H9 (cell line): ENCODE measurements at regions not wholly inside any gene's neighbourhood (a gene's known extent, or its start where the extent isn't known, plus 50 kb on each side); places are given as distances from the start of the nearest gene placed in this dataset.

Source experiments
- DNase-seq: peaks from one replicate; pipeline ENCODE4 v3.0.0-alpha.2; 2017
- H2AFZ ChIP-seq: one replicate; pipeline ENCODE4 v1.6.1; 2013; ENCODE audit warnings: mild to moderate bottlenecking, low read length, control low read depth, moderate library complexity
- H2AK5ac ChIP-seq: 2 replicates; pipeline ENCODE4 v1.6.1; 2013; ENCODE audit warnings: low read length, control low read depth, mixed read lengths; ENCODE audit not compliant: insufficient read length
- H2BK120ac ChIP-seq: one replicate; pipeline ENCODE4 v1.6.1; 2013; ENCODE audit warnings: low read depth, mild to moderate bottlenecking, low read length, control low read depth, inconsistent platforms; ENCODE audit not compliant: poor library complexity, severe bottlenecking
- H2BK12ac ChIP-seq: 2 replicates; pipeline ENCODE4 v1.6.1; 2013; ENCODE audit warnings: low read length, control low read depth, mixed read lengths, low read depth; ENCODE audit not compliant: insufficient read length
- H2BK15ac ChIP-seq: 2 replicates; pipeline ENCODE4 v1.6.1; 2013; ENCODE audit warnings: low read depth, low read length, control low read depth
- H2BK20ac ChIP-seq: one replicate; pipeline ENCODE4 v1.6.1; 2013; ENCODE audit warnings: low read depth, mild to moderate bottlenecking, low read length, control low read depth, inconsistent platforms; ENCODE audit not compliant: poor library complexity, severe bottlenecking
- H2BK5ac ChIP-seq: 2 replicates; pipeline ENCODE4 v1.6.1; 2013; ENCODE audit warnings: low read length, control low read depth, mixed read lengths; ENCODE audit not compliant: insufficient read length
- H3K14ac ChIP-seq: 2 replicates; pipeline ENCODE4 v1.6.1; 2013; ENCODE audit warnings: low read length, control low read depth; ENCODE audit not compliant: insufficient read depth
- H3K18ac ChIP-seq: 2 replicates; pipeline ENCODE4 v1.6.1; 2013; ENCODE audit warnings: low read depth, mild to moderate bottlenecking, mixed read lengths, low read length, control low read depth; ENCODE audit not compliant: insufficient read length
- H3K23ac ChIP-seq: 2 replicates; pipeline ENCODE4 v1.6.1; 2013; ENCODE audit warnings: low read length, control low read depth, mixed read lengths, low read depth; ENCODE audit not compliant: insufficient read length
- H3K23me2 ChIP-seq: 2 replicates; pipeline ENCODE4 v1.6.1; 2013; ENCODE audit warnings: low read depth, mild to moderate bottlenecking, mixed read lengths, low read length, control low read depth; ENCODE audit not compliant: insufficient read length, poor library complexity, severe bottlenecking
- H3K27ac ChIP-seq: 2 replicates; pipeline ENCODE4 v1.5.1; 2013; ENCODE audit warnings: low read length, control low read depth, mixed read lengths, low read depth; ENCODE audit not compliant: insufficient read length
- H3K27me3 ChIP-seq: 2 replicates; pipeline ENCODE4 v1.6.1; 2013; ENCODE audit warnings: low read length, control low read depth, inconsistent platforms; ENCODE audit not compliant: insufficient read depth
- H3K4ac ChIP-seq: 2 replicates; pipeline ENCODE4 v1.6.1; 2013; ENCODE audit warnings: low read depth, mild to moderate bottlenecking, control low read depth, inconsistent platforms, low read length, moderate library complexity
- H3K4me1 ChIP-seq: 2 replicates; pipeline ENCODE4 v1.6.1; 2013; ENCODE audit warnings: low read length, control low read depth, inconsistent platforms; ENCODE audit not compliant: insufficient read depth
- H3K4me2 ChIP-seq: 2 replicates; pipeline ENCODE4 v1.6.1; 2013; ENCODE audit warnings: low read length, control low read depth, mixed read lengths; ENCODE audit not compliant: insufficient read length, insufficient read depth
- H3K56ac ChIP-seq: 2 replicates; pipeline ENCODE4 v1.6.1; 2013; ENCODE audit warnings: low read depth, mild to moderate bottlenecking, mixed read lengths, low read length, control low read depth; ENCODE audit not compliant: insufficient read length
- H3K79me1 ChIP-seq: 2 replicates; pipeline ENCODE4 v1.6.1; 2013; ENCODE audit warnings: low read depth, mild to moderate bottlenecking, moderate library complexity, low read length, control low read depth, inconsistent platforms; ENCODE audit not compliant: insufficient read depth, poor library complexity, severe bottlenecking
- H3K79me2 ChIP-seq: 2 replicates; pipeline ENCODE4 v1.6.1; 2013; ENCODE audit warnings: low read length, control low read depth, inconsistent platforms; ENCODE audit not compliant: insufficient read depth
- H3K9ac ChIP-seq: 2 replicates; pipeline ENCODE4 v1.6.1; 2013; ENCODE audit warnings: low read length, control low read depth, mixed read lengths; ENCODE audit not compliant: insufficient read length; ENCODE audit errors: extremely low read depth
- H3K9me3 ChIP-seq: one replicate; pipeline ENCODE4 v1.6.1; 2013; ENCODE audit warnings: low read depth, low read length, inconsistent platforms; ENCODE audit not compliant: control insufficient read depth
- H3T11ph ChIP-seq: one replicate; pipeline ENCODE4 v1.6.1; 2013; ENCODE audit warnings: mild to moderate bottlenecking, low read length, control low read depth, inconsistent platforms
- H4K20me1 ChIP-seq: one replicate; pipeline ENCODE4 v1.6.1; 2013; ENCODE audit not compliant: control insufficient read depth, insufficient read length, insufficient read depth
- H4K5ac ChIP-seq: 2 replicates; pipeline ENCODE4 v1.6.1; 2013; ENCODE audit warnings: low read depth, mild to moderate bottlenecking, mixed read lengths, low read length, control low read depth; ENCODE audit not compliant: insufficient read length
- H4K8ac ChIP-seq: replicated peaks from 2 replicates; pipeline ENCODE4 v1.6.1; 2013; ENCODE audit warnings: low read length, control low read depth, mixed read lengths, low read depth; ENCODE audit not compliant: insufficient read length
- H4K91ac ChIP-seq: 2 replicates; pipeline ENCODE4 v1.6.1; 2013; ENCODE audit warnings: low read depth, mild to moderate bottlenecking, moderate library complexity, mixed read lengths, low read length, control low read depth; ENCODE audit not compliant: insufficient read length
- H3K27ac Mint-ChIP-seq, 3 experiments: 2 replicates in 2 of 3; 3 replicates in 1 of 3; pipeline ENCODE4 v1.8.0; 2020 to 2021; ENCODE audit warnings: mixed read lengths in 3 of 3, mild to moderate bottlenecking in 1 of 3, moderate library complexity in 1 of 3
- H3K27me3 Mint-ChIP-seq: 2 replicates; pipeline ENCODE4 v1.8.0; 2021; ENCODE audit warnings: low read depth, mild to moderate bottlenecking, moderate library complexity, mixed read lengths
- H3K36me3 Mint-ChIP-seq, 3 experiments: 2 replicates in 2 of 3; 3 replicates in 1 of 3; pipeline ENCODE4 v1.8.0; 2020 to 2021; ENCODE audit warnings: low read depth in 3 of 3, mixed read lengths in 3 of 3; ENCODE audit not compliant: insufficient read depth in 1 of 3
- H3K4me1 Mint-ChIP-seq, 2 experiments: 2 replicates each; pipeline ENCODE4 v1.8.0; 2020; ENCODE audit warnings: mixed read lengths in 2 of 2
- H3K4me3 Mint-ChIP-seq, 2 experiments: 2 replicates in 1 of 2; 3 replicates in 1 of 2; pipeline ENCODE4 v1.8.0; 2020 to 2021; ENCODE audit warnings: mild to moderate bottlenecking in 2 of 2, mixed read lengths in 2 of 2, moderate library complexity in 1 of 2
- H3K9me3 Mint-ChIP-seq, 2 experiments: 2 replicates in 1 of 2; 3 replicates in 1 of 2; pipeline ENCODE4 v1.8.0; 2020; ENCODE audit warnings: mild to moderate bottlenecking in 2 of 2, mixed read lengths in 2 of 2, moderate library complexity in 1 of 2
- CTCF ChIP-seq: fragments of 200-600 bp; sonication (generic); conservative IDR thresholded peaks from 3 replicates; pipeline ENCODE4 v1.8.0; 2021; ENCODE audit warnings: antibody characterized with exemption, mild to moderate bottlenecking
- WGBS: extraction: QIAGEN DNeasy Blood & Tissue Kit; methylation state at CpG from one replicate; pipeline ENCODE4 v1.1.7; 2013; ENCODE audit warnings: missing lambda C conversion rate, low lambda C conversion rate, mixed read lengths; ENCODE audit not compliant: insufficient read length; ENCODE audit errors: extremely low coverage; 5-methylcytosine and 5-hydroxymethylcytosine counted together

- peaks cover 13 to 17% of the 10 kb centered on the region in 2 experiments for H3K9me3 Mint-ChIP-seq
- peaks cover 8 to 19% (median 14%) of the 10 kb centered on the region in 3 experiments for H3K36me3 Mint-ChIP-seq
- H3K27ac ChIP-seq, result no peak overlapping the region
- H4K91ac ChIP-seq, result no peak overlapping the region
- no peaks in the 10 kb centered on the region for H3K9me3 ChIP-seq
- no peaks in the 10 kb centered on the region for H3K27me3 Mint-ChIP-seq
- H3K79me2 ChIP-seq, result no peaks in the 10 kb centered on the region
- H3K56ac ChIP-seq, result no peak overlapping the region
- no CpG with 5 or more reads among the region's 2 CpGs for WGBS
- H2AFZ ChIP-seq, result no peak overlapping the region
- H3K79me1 ChIP-seq, result no peaks in the 10 kb centered on the region
- H3K27ac Mint-ChIP-seq, result no peak overlapping the region
- no peak for TF ChIP-seq CTCF
- no peak overlapping the region for H2BK120ac ChIP-seq
- no peak overlapping the region for H3K18ac ChIP-seq
- no peak overlapping the region for H3T11ph ChIP-seq
- H2BK15ac ChIP-seq, result no peak overlapping the region
- no peaks in the 10 kb centered on the region for H3K23me2 ChIP-seq
- no peak overlapping the region for H4K8ac ChIP-seq
- no peak overlapping the region for H4K5ac ChIP-seq
- H2BK5ac ChIP-seq, result no peak overlapping the region
- H2AK5ac ChIP-seq, result no peak overlapping the region
- no peak overlapping the region for H2BK12ac ChIP-seq
- no peaks in the 10 kb centered on the region for H4K20me1 ChIP-seq
- peaks cover 6 to 9% of the 10 kb centered on the region in 2 experiments; a peak in 3 of 4 replicates for H3K4me1 Mint-ChIP-seq
- no peaks in the 10 kb centered on the region for H3K27me3 ChIP-seq
- H3K9ac ChIP-seq, result no peak overlapping the region
- H3K23ac ChIP-seq, result no peak overlapping the region
- no peak overlapping the region for H3K4me3 Mint-ChIP-seq
- no peak for DNase-seq
- H3K4me1 ChIP-seq, result no peaks in the 10 kb centered on the region
- H3K4ac ChIP-seq, result no peak overlapping the region
- no peak overlapping the region for H3K4me2 ChIP-seq
- H3K14ac ChIP-seq, result no peak overlapping the region
- H2BK20ac ChIP-seq, result no peak overlapping the region
These were observed 328.4 kb upstream of the SLC10A2 start for GRCh38 chr13:103394618-103395017.
